IgD-negative memory B cell (primary cell): ENCODE measurements at regions not wholly inside any gene's neighbourhood (a gene's known extent, or its start where the extent isn't known, plus 50 kb on each side); places are given as distances from the start of the nearest gene placed in this dataset.
"Not testable (repeated sequence)": the region's sequence is repeated elsewhere in the genome, so short reads cannot be mapped to it uniquely, and the experiment has no call there.

Experiments used
- H3K27ac Mint-ChIP-seq, 3 donors: one replicate each; pipeline ENCODE4 v1.8.0; 2020 to 2022; ENCODE audit warnings: mild to moderate bottlenecking in 3 of 3, mixed read lengths in 3 of 3, moderate library complexity in 1 of 3
- H3K27me3 Mint-ChIP-seq: one replicate; pipeline ENCODE4 v1.8.0; 2021; ENCODE audit warnings: mixed read lengths
- H3K36me3 Mint-ChIP-seq: one replicate; pipeline ENCODE4 v1.8.0; 2020; ENCODE audit warnings: mild to moderate bottlenecking, mixed read lengths
- H3K4me1 Mint-ChIP-seq, 3 donors: one replicate each; pipeline ENCODE4 v1.8.0; 2020 to 2022; ENCODE audit warnings: mixed read lengths in 3 of 3, mild to moderate bottlenecking in 1 of 3
- H3K4me3 Mint-ChIP-seq, 4 donors: one replicate each; pipeline ENCODE4 v1.8.0; 2020 to 2022; ENCODE audit warnings: mild to moderate bottlenecking in 4 of 4, mixed read lengths in 4 of 4, moderate library complexity in 3 of 4
- H3K9me3 Mint-ChIP-seq, 3 donors: one replicate each; pipeline ENCODE4 v1.8.0; 2020 to 2021; ENCODE audit warnings: mixed read lengths in 3 of 3, mild to moderate bottlenecking in 1 of 3

GRCh38 chr13:95418946-95419345, 117.7 kb upstream of the ABCC4 start:
- H3K4me1 Mint-ChIP-seq = peaks cover 0 to 4% (median 3%) of the 10 kb centered on the region in 3 donors
- H3K36me3 Mint-ChIP-seq = no peaks in the 10 kb centered on the region
- peaks cover 13% of the 10 kb centered on the region for H3K27me3 Mint-ChIP-seq
- H3K27ac Mint-ChIP-seq = no peak overlapping the region
- H3K4me3 Mint-ChIP-seq = no peak overlapping the region
- peaks cover 0 to 2% (median 0%) of the 10 kb centered on the region in 3 donors for H3K9me3 Mint-ChIP-seq

GRCh38 chr13:95420501-95420900, 119.2 kb upstream of the ABCC4 start:
- H3K27ac Mint-ChIP-seq = no peak overlapping the region
- peaks cover 9% of the 10 kb centered on the region for H3K27me3 Mint-ChIP-seq
- H3K4me3 Mint-ChIP-seq = no peak overlapping the region
- H3K9me3 Mint-ChIP-seq = peaks cover 0 to 2% (median 0%) of the 10 kb centered on the region in 3 donors
- H3K36me3 Mint-ChIP-seq = no peaks in the 10 kb centered on the region
- peaks cover 0 to 4% (median 3%) of the 10 kb centered on the region in 3 donors for H3K4me1 Mint-ChIP-seq

- H3K4me1 Mint-ChIP-seq = peaks cover 0 to 1% (median 0%) of the 10 kb centered on the region in 3 donors
- no peaks in the 10 kb centered on the region for H3K36me3 Mint-ChIP-seq
- H3K27ac Mint-ChIP-seq = no peak overlapping the region
- H3K9me3 Mint-ChIP-seq = no peaks in the 10 kb centered on the region
- H3K4me3 Mint-ChIP-seq = no peak overlapping the region
- peaks cover 4% of the 10 kb centered on the region for H3K27me3 Mint-ChIP-seq
Measured at GRCh38 chr13:95426631-95427030, 125.4 kb upstream of the ABCC4 start.

GRCh38 chr13:95430525-95430924, 122.0 kb upstream of the CLDN10 start:
- H3K4me3 Mint-ChIP-seq, H3K27me3 Mint-ChIP-seq, H3K27ac Mint-ChIP-seq, H3K9me3 Mint-ChIP-seq, H3K36me3 Mint-ChIP-seq, H3K4me1 Mint-ChIP-seq: not testable (repeated sequence)

GRCh38 chr13:95432141-95432540, 120.4 kb upstream of the CLDN10 start:
- Mint-ChIP-seq H3K36me3 (no peaks in the 10 kb centered on the region), H3K27ac (no peak overlapping the region), H3K4me1 (no peaks in the 10 kb centered on the region), H3K4me3 (no peak overlapping the region), H3K27me3 (peaks cover 2% of the 10 kb centered on the region), H3K9me3 (no peaks in the 10 kb centered on the region)

GRCh38 chr13:95433537-95433936, 119.0 kb upstream of the CLDN10 start:
- no peak overlapping the region for H3K4me3 Mint-ChIP-seq
- H3K4me1 Mint-ChIP-seq = no peaks in the 10 kb centered on the region
- H3K27me3 Mint-ChIP-seq = no peaks in the 10 kb centered on the region
- no peaks in the 10 kb centered on the region for H3K36me3 Mint-ChIP-seq
- H3K9me3 Mint-ChIP-seq = no peaks in the 10 kb centered on the region
- H3K27ac Mint-ChIP-seq = no peak overlapping the region

- no peaks in the 10 kb centered on the region for H3K36me3 Mint-ChIP-seq
- no peak overlapping the region for H3K27ac Mint-ChIP-seq
- no peaks in the 10 kb centered on the region for H3K9me3 Mint-ChIP-seq
- H3K4me1 Mint-ChIP-seq = no peaks in the 10 kb centered on the region
- no peak overlapping the region for H3K4me3 Mint-ChIP-seq
- H3K27me3 Mint-ChIP-seq = no peaks in the 10 kb centered on the region
Measured at GRCh38 chr13:95434111-95434510, 118.4 kb upstream of the CLDN10 start.

- Mint-ChIP-seq H3K9me3 (no peaks in the 10 kb centered on the region), H3K4me3 (no peak overlapping the region), H3K27ac (peak overlapping the region in 1 of 3 donors; percentile 32), H3K36me3 (no peaks in the 10 kb centered on the region), H3K27me3 (no peaks in the 10 kb centered on the region), H3K4me1 (no peaks in the 10 kb centered on the region)
Measured at GRCh38 chr13:95437561-95437960, 115.0 kb upstream of the CLDN10 start.

- no peaks in the 10 kb centered on the region for H3K9me3 Mint-ChIP-seq
- no peaks in the 10 kb centered on the region for H3K36me3 Mint-ChIP-seq
- no peak overlapping the region for H3K27ac Mint-ChIP-seq
- H3K4me3 Mint-ChIP-seq = no peak overlapping the region
- no peaks in the 10 kb centered on the region for H3K27me3 Mint-ChIP-seq
- H3K4me1 Mint-ChIP-seq = no peaks in the 10 kb centered on the region
Measured at GRCh38 chr13:95438297-95438696, 114.2 kb upstream of the CLDN10 start.

- Mint-ChIP-seq H3K4me1 (no peaks in the 10 kb centered on the region), H3K27me3 (no peaks in the 10 kb centered on the region), H3K4me3 (no peak overlapping the region), H3K27ac (no peak overlapping the region), H3K9me3 (no peaks in the 10 kb centered on the region), H3K36me3 (no peaks in the 10 kb centered on the region)
Measured at GRCh38 chr13:95440441-95441088, 112.0 kb upstream of the CLDN10 start.

GRCh38 chr13:95441326-95441725, 111.2 kb upstream of the CLDN10 start:
- no peaks in the 10 kb centered on the region for H3K36me3 Mint-ChIP-seq
- no peaks in the 10 kb centered on the region for H3K4me1 Mint-ChIP-seq
- H3K4me3 Mint-ChIP-seq = no peak overlapping the region
- H3K27me3 Mint-ChIP-seq = no peaks in the 10 kb centered on the region
- H3K9me3 Mint-ChIP-seq = no peaks in the 10 kb centered on the region
- H3K27ac Mint-ChIP-seq = no peak overlapping the region

GRCh38 chr13:95444006-95444730, 108.4 kb upstream of the CLDN10 start:
- H3K9me3 Mint-ChIP-seq = no peaks in the 10 kb centered on the region
- no peaks in the 10 kb centered on the region for H3K36me3 Mint-ChIP-seq
- no peak overlapping the region for H3K27ac Mint-ChIP-seq
- no peaks in the 10 kb centered on the region for H3K4me1 Mint-ChIP-seq
- H3K27me3 Mint-ChIP-seq = no peaks in the 10 kb centered on the region
- no peak overlapping the region for H3K4me3 Mint-ChIP-seq

GRCh38 chr13:95445131-95445530, 107.4 kb upstream of the CLDN10 start:
- no peaks in the 10 kb centered on the region for H3K4me1 Mint-ChIP-seq
- H3K4me3 Mint-ChIP-seq = no peak overlapping the region
- no peak overlapping the region for H3K27ac Mint-ChIP-seq
- H3K27me3 Mint-ChIP-seq = no peaks in the 10 kb centered on the region
- no peaks in the 10 kb centered on the region for H3K36me3 Mint-ChIP-seq
- no peaks in the 10 kb centered on the region for H3K9me3 Mint-ChIP-seq

- Mint-ChIP-seq H3K9me3 (no peaks in the 10 kb centered on the region), H3K27me3 (peaks cover 10% of the 10 kb centered on the region), H3K27ac (no peak overlapping the region), H3K4me3 (no peak overlapping the region), H3K4me1 (no peaks in the 10 kb centered on the region), H3K36me3 (no peaks in the 10 kb centered on the region)
Measured at GRCh38 chr13:95447814-95448213, 104.7 kb upstream of the CLDN10 start.

- peaks cover 0 to 6% (median 0%) of the 10 kb centered on the region in 3 donors for H3K9me3 Mint-ChIP-seq
- no peak overlapping the region for H3K4me3 Mint-ChIP-seq
- H3K27me3 Mint-ChIP-seq = peaks cover 12% of the 10 kb centered on the region
- no peaks in the 10 kb centered on the region for H3K36me3 Mint-ChIP-seq
- no peak overlapping the region for H3K27ac Mint-ChIP-seq
- H3K4me1 Mint-ChIP-seq = peaks cover 2% of the 10 kb centered on the region in 3 donors
Measured at GRCh38 chr13:95451656-95452055, 100.9 kb upstream of the CLDN10 start.

GRCh38 chr13:95452375-95452774, 100.1 kb upstream of the CLDN10 start:
- H3K27me3 Mint-ChIP-seq = peaks cover 12% of the 10 kb centered on the region
- H3K36me3 Mint-ChIP-seq = no peaks in the 10 kb centered on the region
- peaks cover 0 to 6% (median 0%) of the 10 kb centered on the region in 3 donors for H3K9me3 Mint-ChIP-seq
- peaks cover 5 to 8% (median 7%) of the 10 kb centered on the region in 3 donors for H3K4me1 Mint-ChIP-seq
- H3K27ac Mint-ChIP-seq = no peak overlapping the region
- no peak overlapping the region for H3K4me3 Mint-ChIP-seq
